Activated CD4-positive, alpha-beta T cell treated with anti-CD3 and anti-CD28 coated beads, Interleukin-2, Interleukin-6, amounts not matched to agents 100 ng/mL and 50 ng/mL, durations not matched to agents 16 hours and 8 hours (primary cell): ENCODE measurements at regions not wholly inside any gene's neighbourhood (a gene's known extent, or its start where the extent isn't known, plus 50 kb on each side); places are given as distances from the start of the nearest gene placed in this dataset.

Experiments
- DNase-seq: peaks from one replicate; pipeline ENCODE4 v3.0.0-alpha.2; 2020

DNA sequence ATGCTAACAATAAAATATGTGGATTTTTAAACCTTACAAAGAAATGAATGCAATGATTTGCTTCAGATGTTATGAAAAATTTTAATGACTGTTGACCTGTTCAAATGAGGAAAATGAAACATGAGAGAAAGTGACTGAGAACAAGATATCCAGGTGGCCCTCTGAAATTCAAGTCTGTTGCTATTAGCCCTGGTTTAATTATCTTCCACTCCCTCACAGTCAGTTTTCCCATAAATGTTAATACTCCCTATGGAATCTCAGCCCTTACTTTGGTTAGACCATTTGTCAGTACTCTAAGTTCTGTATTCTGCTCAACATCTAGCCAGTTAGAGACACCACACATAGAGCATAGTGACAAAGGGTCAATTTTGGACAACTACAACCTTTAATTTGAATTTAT lies 327.8 kb downstream of the PDGFC start:
- DNase-seq, result no peak

DNA sequence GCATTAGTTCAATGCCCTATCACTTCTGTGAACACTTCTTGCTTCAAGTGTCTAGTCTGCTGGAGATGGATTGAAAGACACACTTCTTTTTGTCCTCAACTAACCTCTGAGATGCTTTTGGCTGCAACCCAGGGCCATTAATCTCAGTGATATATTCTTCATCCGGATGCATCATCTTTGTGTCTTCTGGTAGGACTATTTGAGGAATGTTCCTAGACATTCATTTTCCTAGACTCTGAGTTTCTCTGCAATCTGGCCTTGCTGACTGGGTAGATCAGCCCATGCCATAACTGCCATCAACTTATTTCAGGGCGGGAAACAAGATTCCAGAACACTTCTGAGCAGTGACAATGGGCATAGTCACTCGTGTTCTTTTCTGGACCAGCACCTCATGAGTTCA lies 329.4 kb downstream of the PDGFC start:
- no peak for DNase-seq

DNA sequence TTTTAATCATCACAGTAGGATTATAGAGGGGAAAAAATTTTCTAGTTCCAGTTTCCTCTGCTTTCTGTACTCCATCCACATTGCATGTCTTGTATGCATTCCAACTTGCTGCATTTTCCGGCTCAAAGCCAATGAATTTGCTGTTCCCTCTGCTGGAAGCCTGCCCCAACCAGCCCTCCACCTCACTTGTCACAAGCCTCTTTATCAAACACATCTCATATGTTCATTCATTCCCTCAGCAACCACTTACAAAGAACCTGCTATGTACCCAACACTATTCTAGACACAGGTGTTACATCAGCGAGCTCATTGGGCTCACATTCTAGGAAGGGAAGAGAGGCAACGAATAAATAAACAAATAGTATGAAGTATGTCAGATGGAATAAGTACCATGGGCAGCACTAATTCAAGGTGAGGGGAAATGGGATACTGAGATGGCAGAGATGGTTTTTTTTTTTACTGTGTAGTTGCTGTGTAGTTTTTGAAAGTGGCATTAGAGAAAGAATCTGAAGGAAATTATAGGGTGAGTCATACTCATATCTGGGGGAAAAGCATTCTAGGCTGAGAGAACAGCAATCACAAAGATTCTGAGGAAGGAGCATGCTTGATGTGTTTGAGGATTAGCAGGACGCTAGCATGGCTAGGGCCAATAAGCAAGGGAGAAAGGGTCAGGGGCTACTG lies 332.5 kb downstream of the PDGFC start:
- DNase-seq, result no peak

DNA sequence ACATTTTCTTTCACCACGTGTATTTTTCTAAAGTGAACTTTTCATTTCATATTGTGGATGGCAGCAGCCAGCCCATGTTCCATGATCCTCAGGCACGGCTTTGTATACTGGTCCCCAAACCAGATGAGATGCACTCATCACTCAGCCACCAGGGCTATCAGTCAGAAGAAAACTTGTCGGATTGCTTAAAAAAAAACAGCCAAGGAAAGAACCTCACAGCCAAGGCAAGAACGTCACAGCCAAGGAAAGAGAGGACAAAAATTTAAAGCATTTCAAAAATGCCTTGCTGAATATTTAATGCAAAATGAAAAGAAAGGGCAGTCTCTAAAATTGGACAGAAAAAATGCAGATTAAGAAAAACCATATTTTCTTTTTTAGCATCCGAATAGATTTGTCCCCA lies 333.3 kb downstream of the PDGFC start:
- no peak for DNase-seq

DNA sequence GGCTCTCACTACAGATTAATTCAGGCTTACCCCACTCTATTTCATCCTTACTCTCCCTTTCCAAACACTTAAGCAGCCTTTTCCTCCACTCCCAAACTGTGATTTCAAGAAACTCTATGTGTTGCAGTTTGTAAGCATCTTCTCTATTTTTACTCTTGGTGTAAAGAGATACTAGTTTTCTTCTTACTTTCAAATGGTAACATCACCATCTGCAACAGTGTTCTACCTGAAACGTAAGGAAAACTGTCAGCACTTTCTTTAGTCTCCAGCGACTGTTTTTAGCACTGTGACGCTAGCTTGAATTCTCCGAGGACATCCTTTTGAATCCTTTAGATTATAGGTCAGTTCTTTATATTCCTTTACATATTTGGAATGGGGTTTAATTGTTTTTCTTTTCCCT lies 335.2 kb downstream of the PDGFC start:
- no peak for DNase-seq

DNA sequence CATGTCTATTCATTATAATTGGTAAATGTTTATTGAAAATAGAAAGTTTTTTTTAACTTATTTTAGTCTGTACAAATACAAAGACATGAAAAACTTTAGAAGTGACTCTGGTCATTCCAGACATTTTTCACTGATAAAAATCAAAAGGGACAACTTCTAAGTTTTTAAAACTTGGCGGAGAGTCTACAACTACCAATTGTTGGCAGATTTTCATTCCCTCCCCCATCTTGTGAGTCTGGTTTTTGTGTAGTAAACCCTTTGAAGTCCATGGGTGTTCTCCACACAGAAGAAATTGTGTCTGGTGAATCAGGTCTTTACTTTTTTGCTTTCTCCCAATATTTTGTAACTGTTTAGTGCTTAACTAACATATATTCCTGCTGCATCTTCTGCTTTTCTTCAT lies 336.5 kb downstream of the PDGFC start:
- DNase-seq, result no peak

DNA sequence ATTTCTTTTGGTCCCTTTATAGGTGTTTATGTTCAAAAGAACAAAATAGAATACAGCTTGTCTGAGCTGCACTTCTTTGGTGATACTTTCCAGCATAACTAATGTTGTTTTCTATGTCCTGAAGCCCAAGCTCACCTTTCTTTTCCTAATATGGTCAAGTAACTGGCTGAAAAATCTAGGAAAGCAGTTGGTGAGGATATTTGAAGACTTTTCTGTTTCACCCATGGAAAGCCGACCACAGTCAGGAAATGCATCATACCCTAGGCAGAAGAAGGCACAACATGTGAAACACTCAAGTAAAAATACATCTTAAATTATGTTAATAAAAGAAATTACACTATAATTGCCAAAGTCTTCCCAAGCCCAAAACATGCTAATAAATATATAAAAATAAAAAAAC lies 337.0 kb downstream of the PDGFC start:
- no peak for DNase-seq

DNA sequence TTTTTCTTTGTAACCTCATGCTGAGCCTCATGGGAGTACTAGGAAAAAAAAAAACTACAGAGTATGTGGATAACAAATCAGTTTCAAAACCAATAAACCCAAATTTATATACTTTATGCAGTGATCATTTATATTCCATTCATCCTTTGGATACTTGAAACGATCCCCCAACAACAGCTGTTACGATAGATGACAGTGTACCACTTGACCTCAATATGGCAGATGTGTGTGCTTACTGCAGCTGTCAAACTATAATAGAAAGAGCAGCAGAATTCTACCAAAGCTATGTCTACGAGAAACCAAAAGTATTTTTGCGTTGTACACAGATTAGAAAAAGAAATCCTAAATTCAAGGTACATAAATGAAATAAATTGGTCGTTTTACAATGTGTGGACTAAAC lies 337.8 kb downstream of the PDGFC start:
- DNase-seq, result no peak

DNA sequence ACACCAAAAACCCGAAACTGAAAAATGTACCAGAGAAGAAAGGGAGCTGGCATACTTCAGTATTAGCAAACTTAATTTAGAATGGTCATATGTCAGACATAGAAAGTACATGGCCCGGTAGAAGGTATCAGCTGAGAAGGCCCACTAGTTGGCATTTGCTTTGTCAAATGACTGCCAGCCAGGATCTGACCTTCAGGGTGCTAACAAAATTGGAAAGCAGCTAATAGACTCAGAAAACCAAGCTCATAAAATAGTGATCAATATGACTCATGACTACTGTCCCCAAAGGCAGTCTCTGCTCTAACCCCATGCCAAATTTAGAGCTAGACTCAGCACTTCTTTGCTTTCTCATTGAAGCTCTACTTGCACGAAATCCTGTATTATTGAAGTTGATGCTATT lies 342.7 kb downstream of the PDGFC start:
- DNase-seq, result no peak

DNA sequence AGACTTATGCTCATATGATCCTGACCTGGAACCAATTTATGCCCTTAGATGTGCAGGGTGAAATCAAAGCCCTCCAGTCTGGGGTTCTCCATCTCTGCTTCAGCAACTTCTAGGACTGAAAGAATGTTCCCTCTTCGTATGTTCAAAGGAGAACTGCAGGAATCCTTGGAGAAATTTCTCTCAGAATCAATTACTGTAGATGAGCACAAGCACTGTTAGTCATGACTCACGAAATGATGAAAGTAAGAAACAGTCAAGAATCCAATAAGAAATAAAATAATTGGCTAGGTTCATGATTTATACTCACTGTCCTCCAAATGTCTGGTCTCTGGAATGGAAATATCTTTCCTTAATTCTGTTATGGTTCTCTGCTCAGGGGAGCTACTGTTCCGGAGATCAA lies 348.2 kb downstream of the PDGFC start:
- DNase-seq, result no peak

DNA sequence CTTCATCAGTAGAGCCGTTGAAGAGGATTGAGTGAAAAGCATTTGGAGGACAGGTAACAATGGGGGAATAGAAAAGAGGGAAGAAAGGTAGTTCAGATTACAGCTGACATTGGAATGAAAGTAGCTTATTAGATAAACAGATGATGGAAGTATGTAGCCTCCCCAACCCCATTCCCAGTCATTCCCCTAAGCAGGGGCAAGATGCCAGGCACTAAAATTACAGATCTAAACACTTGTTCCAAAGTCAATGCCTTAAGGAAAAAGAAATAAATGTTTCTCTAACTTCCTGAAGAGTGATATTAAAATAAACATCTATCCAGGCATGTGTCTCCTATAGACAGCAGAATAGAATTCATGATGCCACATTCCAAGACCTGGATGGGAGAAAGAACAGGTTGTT lies 350.8 kb downstream of the PDGFC start:
- DNase-seq, result no peak

DNA sequence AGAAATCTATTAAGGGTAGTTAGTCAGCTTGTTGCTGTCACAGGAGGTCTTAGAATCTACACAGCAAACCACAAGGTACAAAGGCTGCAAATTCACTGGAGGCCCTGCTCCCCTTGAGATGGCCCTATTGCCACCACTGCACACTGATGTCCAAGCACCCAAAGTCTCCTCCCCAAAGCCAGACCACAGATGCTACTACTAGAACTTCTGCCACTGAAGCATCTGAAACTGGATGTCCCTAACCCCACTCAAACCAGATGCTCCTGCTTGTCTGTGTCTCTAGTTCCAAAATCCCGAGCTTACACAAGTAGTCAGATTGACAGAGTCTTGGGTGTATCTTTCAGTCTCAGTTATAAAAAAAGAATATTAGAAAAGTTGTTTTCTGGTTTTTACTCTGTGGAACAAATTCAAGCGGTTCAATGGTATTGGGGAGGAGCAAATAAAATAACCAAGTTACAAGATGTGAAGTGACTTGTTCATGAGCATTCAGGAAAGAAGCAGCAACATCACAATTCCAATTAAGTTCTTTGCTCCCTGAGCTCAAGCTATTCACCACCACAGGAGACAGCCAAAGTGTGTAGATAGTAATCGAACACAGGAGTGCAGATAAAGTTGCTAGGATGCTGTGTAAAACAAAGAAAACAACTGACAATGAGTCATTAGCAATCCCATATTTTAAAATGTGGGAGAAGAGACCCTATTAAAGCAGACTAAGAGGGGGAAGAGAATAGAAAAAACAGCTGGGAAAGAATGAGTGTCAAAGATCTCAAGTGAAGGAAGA lies 352.3 kb downstream of the PDGFC start:
- DNase-seq, result no peak

DNA sequence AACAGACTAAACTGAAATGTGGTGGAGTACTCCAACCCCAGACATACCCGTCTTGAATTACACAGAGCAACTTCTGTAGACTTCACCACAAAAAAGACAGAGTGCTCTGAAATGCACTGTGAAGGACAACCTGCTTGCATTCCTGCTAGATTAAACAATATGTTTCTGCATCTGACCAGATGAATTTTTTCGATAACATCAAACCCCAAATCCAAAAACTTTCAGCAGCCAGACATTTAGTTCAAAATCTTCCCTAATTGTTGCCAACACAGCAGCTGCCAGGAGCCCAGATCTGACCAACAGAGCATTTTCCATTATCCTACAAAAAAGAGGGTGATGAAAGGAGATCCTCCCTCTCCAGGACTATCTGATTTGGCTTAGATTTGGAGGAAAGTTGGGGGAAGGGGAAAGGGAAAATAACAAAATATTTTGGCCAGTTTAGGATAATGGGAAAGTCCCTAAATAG lies 356.5 kb downstream of the PDGFC start:
- DNase-seq, result no peak

DNA sequence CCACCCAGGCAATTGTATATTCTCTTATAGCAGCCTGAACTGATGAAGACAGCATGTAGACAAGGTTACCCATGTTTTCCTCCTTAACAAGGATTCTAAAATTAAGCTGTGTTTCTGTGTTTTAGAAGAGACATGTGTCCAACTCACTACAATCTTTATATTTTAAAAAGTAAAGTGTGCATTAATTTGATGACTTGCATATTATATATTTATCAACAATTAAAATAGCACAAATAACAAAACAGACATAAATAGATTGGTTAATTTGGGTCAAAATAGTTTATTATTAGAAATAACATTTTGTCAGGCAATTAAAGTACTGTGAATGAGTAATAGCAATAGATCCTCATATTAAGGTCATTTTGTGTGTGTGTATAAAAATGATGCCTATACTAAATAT lies 357.1 kb downstream of the PDGFC start:
- no peak for DNase-seq

DNA sequence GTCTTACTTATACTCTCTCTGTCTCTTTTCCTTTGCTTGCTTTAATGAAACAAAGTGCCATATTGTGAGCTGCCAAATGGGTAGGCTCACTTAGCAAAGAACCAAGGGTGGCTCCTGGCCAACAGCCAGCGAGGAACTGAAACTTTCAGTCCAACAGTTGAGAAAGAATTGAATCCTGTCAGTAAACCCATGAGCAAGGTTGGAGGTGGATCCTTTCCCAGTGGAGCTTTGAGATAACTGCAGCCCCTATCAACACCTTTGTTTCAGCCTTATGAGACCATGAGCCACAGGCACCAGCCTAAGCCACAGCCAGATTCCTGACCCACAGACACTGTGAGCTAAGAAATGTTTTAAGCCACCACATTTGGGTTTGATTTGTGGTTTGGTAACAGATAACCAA lies 362.2 kb downstream of the PDGFC start:
- DNase-seq, result no peak

DNA sequence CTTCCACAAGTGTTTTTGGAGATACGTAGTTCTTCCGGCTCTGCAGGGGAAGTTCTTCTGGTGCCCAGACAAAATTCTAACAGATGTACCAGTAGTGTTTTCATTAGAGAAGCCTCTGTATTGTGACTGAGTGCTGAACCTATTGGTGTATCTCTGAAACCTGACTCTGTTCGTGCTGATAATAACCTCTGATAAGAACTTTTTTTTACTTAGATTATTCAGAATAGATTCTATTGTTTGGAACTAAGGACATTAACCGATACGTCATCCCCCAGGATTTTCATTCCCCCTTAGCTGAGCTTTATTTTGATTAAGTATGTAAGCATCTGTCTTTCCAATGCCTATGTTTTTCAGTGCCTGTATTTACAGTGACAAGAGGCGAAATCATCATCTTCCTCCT lies 362.9 kb downstream of the PDGFC start:
- no peak for DNase-seq

DNA sequence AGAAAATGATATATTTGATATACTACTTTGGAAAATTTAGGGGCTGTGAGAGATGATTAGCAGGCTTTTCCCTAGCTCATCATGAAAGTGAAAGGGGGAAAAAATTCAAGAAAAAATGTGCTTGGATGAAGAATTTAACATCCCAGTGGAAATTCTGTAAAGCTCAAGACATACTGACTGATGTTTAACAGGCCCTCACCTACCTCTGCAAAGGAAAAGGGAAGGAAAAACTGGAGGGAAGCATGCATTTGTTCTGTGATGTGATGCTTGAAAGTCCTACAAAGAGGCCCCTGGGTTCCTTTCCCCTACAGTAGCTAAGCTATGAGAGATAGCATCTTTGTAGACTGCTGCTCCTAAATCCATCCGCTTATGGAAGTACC lies 364.1 kb downstream of the PDGFC start:
- DNase-seq, result no peak

DNA sequence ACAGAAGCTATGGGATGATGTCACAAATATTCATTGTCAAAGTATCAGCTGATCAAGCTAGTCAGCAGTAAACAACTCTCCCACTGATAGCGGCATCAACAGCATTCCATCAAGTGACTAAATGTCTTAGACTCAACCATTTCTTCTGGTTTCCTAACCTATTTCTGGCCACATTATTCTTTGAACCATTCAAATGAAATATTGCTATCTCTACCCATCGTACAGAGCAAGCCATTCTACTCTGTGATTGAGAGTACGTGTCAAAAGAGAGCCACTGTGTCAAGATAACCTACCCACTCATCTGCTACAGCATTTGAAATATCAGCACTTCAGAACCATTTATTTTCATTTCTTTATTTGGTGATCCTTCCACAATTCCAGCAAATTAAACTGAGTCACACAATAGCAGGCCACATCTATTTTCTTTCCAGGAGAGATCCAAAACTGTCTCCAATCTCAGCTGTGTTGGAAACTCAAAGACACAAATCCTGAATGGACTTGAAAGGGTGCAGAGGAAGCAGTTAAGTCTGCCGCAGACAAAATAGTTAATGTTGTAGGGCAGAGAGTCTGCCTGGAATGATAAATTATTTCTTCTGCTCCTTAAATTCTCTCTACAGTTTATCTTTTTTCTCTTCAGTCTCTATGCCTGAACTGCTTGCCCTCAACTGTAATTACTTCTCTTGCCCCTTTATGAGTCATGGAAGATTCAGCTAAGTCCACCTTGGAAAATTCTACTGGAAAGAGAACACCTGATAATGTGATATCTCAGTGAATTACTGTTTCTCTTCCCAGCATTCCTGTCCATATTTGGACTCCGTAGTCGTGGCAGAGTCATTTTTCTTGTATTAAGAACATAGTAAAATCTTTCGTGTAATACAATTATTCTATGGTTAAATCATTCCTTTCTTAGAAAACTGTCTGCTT lies 364.8 kb downstream of the PDGFC start:
- no peak for DNase-seq

DNA sequence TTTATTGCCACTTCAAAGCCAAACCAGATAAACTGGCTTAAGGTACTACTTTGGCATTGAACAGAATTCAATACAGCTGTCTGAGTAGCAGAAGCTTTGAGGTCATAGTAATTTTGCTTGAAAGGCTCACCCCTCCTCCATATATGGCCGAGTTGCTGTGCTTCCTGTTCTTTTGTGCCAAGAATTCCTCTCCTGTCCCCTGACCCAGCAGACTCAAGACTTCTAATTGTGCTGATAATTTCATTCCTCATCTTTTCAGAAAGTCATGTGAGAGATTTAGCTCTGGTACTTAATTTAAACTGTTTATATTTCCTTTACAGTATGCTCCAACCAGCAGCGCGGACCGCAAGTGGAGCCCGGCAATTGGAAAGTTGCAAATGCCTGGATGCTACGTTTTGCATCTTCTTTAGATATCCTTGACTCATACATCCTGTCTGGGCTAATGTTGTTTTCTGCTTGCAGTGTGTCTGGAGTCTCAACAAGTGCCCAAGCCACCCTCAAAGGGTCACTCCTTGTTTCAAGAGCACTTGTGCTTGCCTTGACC lies 373.4 kb downstream of the PDGFC start:
- no peak for DNase-seq

DNA sequence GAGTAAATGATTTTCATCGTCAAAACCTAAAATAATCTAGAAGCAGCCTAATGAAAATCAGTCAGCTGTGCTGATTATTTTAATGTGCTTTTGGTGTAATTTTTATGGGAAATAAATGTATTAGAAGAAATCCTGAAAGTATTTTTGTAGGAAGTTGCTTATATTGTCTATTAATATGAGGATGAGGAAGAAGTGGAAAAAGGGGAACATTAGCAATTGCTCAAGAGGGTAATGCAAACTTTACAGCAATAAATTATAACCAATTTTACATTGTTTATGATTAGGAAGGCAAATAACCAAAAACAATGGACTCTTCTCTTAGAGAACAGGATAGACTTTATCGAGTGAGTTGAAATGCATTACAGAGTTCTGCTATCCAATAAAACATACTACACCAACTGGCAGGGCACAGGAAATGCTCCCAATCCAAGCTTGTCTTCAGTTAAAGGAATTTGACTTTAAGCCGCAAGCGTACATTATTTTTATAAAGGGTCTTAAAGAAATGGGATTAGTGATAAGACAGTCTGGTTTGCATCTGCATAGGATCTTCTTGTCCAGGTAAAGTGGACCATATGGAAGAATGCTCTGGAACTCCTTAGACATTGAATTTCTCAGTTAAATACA lies 374.8 kb downstream of the PDGFC start:
- DNase-seq, result no peak

DNA sequence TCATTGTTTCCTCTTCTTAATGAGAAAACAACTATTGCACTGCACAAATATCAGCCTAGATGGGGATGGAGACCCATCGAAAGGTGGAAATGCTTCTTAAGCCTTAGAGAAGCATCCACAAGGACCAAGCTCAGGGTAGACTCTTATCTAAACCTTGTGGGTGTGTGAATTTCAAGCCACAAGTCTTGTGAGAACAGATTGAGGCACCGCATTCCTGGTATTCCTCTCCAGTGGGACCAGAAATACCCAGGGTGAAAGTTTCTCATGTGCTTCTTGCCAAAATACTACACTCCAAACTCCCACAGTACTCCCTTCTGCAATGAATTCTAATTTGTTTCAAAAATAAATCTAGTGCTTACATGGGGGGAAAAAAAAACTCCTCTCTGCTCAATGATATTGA lies 375.6 kb downstream of the PDGFC start:
- no peak for DNase-seq

DNA sequence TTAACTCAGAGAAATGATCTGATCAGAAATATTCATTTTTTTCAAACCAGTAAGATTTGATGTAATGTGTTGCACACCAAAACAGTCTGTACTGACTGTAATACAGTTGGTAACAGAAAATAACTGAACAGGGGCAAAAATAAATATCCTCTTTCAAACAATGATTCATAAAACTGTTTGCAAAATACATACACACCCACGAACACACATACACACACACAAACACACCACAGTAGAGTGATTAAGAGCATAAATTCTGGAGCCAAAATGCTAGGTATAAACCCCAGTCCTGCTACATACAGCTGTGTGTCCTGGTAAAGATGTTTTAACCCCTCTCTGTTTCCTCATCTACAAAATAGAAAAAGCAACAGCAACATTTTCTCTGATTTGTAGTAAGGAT lies 376.6 kb downstream of the PDGFC start:
- no peak for DNase-seq

DNA sequence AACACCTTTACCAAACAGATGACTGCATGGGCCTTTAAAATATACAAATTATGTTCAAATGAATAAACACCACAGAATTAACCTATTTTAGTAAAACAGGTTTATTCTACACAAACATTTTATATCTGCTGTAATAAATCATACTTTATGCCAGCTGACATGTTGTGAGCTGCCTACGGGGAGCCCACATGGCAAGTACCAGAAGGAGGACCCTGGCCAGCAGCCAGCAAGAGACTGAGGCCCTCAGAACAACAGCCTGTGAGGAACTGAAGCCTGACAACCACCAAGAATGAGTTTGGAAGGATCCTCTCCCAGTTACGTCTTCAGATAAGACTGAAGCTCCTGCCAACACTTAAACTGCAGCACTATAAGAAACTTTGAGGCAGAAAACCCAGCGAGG lies 377.0 kb downstream of the PDGFC start:
- DNase-seq, result no peak
